ENCODE measurements at regions not wholly inside any gene's neighbourhood (a gene's known extent, or its start where the extent isn't known, plus 50 kb on each side); places are given as distances from the start of the nearest gene placed in this dataset.
A peak's percentile ranks its signal among the peaks of the same experiment; 100 is the strongest.
"Not testable (repeated sequence)": the region's sequence is repeated elsewhere in the genome, so short reads cannot be mapped to it uniquely, and the experiment has no call there.

DNA sequence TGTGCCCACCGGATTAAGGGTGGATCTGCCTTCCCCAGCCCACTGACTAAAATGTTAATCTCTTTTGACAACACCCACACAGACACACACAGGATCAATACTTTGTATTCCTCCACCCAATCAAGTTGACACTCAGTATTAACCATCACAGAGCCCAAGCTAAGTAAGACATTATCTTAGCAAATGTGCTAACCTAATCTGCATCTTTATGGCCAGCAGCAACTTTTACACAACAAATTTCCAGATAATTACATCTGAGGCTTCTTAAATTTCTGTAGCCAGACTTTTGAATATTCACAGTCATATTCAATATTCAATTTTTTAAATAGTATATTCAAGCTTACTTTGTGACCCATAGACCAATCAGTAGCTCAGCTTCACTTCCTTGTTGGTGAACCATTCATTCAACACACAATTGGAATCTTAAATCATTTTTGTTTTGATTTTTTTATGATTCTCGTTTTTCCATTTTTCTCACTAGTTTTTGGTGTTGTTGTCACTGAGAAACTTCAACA, 594.2 kb downstream of the IPMK start:
- no peak overlapping the region for H3K4me3 ChIP-seq (ENCODE audit: low read depth, low read length)
- POLR2A ChIA-PET: no interaction called here
- CTCF ChIA-PET: interaction anchor here (3.8 kb wide), 1 partner anchor 16 kb away, joined by 17 read pairs; no protein-coding TSS in a partner anchor
- TF ChIP-seq, protein P1, sequence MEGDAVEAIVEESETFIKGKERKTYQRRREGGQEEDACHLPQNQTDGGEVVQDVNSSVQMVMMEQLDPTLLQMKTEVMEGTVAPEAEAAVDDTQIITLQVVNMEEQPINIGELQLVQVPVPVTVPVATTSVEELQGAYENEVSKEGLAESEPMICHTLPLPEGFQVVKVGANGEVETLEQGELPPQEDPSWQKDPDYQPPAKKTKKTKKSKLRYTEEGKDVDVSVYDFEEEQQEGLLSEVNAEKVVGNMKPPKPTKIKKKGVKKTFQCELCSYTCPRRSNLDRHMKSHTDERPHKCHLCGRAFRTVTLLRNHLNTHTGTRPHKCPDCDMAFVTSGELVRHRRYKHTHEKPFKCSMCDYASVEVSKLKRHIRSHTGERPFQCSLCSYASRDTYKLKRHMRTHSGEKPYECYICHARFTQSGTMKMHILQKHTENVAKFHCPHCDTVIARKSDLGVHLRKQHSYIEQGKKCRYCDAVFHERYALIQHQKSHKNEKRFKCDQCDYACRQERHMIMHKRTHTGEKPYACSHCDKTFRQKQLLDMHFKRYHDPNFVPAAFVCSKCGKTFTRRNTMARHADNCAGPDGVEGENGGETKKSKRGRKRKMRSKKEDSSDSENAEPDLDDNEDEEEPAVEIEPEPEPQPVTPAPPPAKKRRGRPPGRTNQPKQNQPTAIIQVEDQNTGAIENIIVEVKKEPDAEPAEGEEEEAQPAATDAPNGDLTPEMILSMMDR (IDR thresholded peaks at IDR 0.05; ENCODE audit: insufficient read depth, low read length, missing control alignments): no peak
- DNase-seq (ENCODE audit: low read depth, low spot score): no peak

DNA sequence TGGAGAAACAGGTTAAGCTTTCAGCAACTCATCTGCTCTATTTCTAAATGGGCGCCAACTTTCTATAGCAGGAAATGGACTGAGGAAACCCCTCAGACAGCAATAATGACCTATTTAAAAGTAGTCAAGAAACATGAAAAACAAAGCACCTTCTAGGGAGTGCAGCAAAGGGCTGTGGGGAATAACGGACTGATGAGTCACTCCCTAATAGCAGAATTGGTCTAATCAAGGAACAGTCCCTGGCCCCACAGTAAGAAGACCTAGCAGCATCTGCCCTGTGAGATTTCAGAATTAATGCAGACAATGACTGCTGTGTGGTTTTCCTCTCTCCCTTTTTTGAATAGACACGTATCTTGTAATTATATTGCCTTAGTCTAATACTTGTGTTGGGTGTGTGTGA, 602.9 kb downstream of the IPMK start:
- ChIA-PET CTCF (interaction anchor here (1.1 kb wide), 1 partner anchor 8 kb away, joined by 3 read pairs; no protein-coding TSS in a partner anchor), POLR2A (no interaction called here)
- TF ChIP-seq, protein P1 (IDR thresholded peaks at IDR 0.05; ENCODE audit: insufficient read depth, low read length, missing control alignments): no peak
- no peak for DNase-seq (ENCODE audit: low read depth, low spot score)
- H3K4me3 ChIP-seq (ENCODE audit: low read depth, low read length): no peak overlapping the region

DNA sequence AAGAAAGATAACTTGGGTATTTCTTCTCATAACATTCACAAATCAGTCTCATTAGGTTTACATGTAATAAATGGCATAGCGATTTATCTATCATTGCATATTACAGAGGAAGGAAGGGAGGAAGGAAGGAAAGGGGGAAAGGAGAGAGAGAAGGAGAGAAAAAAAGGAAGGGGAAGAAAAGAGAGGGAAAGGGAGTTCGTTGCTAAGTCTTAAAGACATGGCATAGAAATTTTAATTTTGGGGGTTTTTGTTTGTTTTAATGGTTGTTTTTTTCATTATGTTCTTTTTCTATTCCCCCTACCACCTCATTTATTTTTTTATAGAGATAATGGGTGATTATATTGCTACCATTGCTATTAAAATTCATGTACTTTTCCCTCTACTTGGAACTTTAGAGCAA, 604.3 kb downstream of the IPMK start:
- TF ChIP-seq, protein P1 (IDR thresholded peaks at IDR 0.05; ENCODE audit: insufficient read depth, low read length, missing control alignments): no peak
- H3K4me3 ChIP-seq (ENCODE audit: low read depth, low read length): no peak overlapping the region
- CTCF ChIA-PET: no interaction called here
- DNase-seq (ENCODE audit: low read depth, low spot score): no peak
- POLR2A ChIA-PET: no interaction called here

DNA sequence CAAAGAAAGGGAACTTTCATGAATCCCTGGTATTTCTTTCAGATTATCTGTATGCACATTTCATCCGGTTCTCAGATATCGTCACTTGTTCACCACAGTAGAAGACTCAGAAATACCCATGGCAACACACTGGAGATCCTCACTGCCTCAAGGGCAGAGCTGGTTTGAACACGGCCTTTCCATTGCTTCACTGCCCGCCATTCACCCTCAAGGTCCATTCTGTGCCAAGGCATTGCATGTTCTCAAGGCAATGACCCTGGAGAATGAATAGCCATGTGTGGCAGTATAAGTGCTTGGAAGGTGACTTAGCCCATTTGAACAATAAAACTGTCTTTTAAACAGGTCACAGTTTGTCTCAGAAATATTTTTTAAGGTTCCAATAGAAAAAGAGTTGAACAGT, 606.5 kb downstream of the IPMK start:
- ChIA-PET CTCF (no interaction called here), POLR2A (no interaction called here)
- no peak overlapping the region for H3K4me3 ChIP-seq (ENCODE audit: low read depth, low read length)
- DNase-seq (ENCODE audit: low read depth, low spot score): no peak
- TF ChIP-seq, protein P1 (IDR thresholded peaks at IDR 0.05; ENCODE audit: insufficient read depth, low read length, missing control alignments): no peak

DNA sequence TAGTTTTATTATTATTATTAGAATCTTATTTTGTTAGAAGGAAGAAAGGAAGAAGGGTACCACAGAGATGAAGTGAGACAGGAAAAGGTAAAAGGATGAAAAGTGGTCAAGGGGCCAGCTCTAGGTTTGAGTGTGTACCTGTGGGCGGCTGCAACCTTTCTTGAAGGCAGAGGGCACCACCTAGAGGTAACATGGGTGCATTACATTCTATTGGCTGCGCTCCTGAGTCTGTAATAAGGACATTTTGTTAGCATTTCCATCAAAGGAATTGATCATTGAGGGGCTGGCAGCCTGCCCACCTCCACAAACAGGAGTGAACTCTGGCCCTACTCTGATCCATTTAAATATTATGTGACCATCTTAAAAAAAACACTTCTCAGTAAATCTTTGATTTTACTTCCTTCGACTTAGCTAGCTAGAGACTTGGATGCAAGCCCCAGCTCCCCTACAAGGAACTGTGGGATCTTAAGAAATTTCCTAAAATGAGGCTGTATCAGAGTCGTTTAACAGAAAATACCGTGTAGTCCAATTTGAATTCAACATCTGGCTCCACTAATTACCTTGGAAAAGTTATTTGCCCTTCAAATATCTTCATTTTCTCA, 610.4 kb downstream of the IPMK start:
- ChIA-PET CTCF (interaction anchor here (0.6 to 4.9 kb wide), 21 partner anchors 8 to 1022 kb away, joined by 3 to 18 read pairs (median 4); no protein-coding TSS in a partner anchor), POLR2A (no interaction called here)
- TF ChIP-seq, protein P1 (IDR thresholded peaks at IDR 0.05; ENCODE audit: insufficient read depth, low read length, missing control alignments): peak; percentile 69
- H3K4me3 ChIP-seq (ENCODE audit: low read depth, low read length): no peak overlapping the region
- DNase-seq (ENCODE audit: low read depth, low spot score): no peak

DNA sequence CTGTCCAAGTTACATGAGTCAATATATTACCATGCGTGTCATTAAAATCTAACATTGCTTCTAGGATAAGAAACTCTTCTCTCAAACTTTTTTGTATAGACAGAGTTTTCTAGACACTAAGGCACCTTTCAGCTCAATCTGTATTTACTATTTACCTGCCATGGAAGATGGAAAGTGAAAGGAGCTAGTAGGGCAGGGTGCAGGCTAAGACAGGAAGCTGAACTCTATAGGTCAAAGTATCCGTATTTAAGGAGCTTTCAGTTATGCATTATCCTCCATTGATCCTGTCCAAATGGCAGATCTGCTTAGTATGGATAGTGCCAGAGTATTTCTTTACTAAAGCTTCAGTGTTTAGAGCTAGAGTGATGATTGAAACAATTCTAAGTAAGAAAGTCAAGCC, 612.8 kb downstream of the IPMK start:
- ChIA-PET POLR2A (no interaction called here), CTCF (interaction anchor here (1.8 to 4.9 kb wide), 2 partner anchors 16 to 410 kb away, joined by 5 to 18 read pairs; no protein-coding TSS in a partner anchor)
- no peak for DNase-seq (ENCODE audit: low read depth, low spot score)
- no peak overlapping the region for H3K4me3 ChIP-seq (ENCODE audit: low read depth, low read length)
- TF ChIP-seq, protein P1 (IDR thresholded peaks at IDR 0.05; ENCODE audit: insufficient read depth, low read length, missing control alignments): no peak

DNA sequence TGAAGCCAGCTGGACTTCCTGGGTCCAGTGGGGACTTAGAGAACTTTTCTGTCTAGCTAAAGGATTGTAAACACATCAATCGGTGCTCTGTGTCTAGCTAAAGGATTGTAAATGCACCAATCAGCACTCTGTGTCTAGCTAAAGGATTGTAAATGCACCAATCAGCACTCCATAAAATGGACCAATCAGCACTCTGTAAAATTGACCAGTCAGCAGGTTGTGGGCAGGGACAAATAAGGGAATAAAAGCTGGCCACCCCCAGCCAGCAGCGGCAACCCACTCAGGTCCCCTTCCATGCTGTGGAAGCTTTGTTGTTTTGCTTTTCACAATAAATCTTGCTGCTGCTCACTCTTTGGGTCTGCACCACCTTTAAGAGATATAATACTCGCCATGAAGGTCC, 622.6 kb downstream of the IPMK start:
- POLR2A ChIA-PET: not testable (repeated sequence)
- CTCF ChIA-PET: interaction anchor here (2.1 kb wide), 1 partner anchor 12 kb away, joined by 13 read pairs; no protein-coding TSS in a partner anchor

More for the DNA sequence above, 622.6 kb downstream of the IPMK start:
- not testable (repeated sequence) for H3K4me3 ChIP-seq (ENCODE audit: low read depth, low read length); DNase-seq (ENCODE audit: low read depth, low spot score)
